ENCODE measurements at regions not wholly inside any gene's neighbourhood (a gene's known extent, or its start where the extent isn't known, plus 50 kb on each side); places are given as distances from the start of the nearest gene placed in this dataset.
"Not testable (repeated sequence)": the region's sequence is repeated elsewhere in the genome, so short reads cannot be mapped to it uniquely, and the experiment has no call there.

- DNase-seq = no peak
Observed at GRCh38 chr22:49721211-49721763, 106.4 kb downstream of the BRD1 start.

GRCh38 chr22:49720279-49720959, 107.3 kb downstream of the BRD1 start:
- no peak for DNase-seq

DNA sequence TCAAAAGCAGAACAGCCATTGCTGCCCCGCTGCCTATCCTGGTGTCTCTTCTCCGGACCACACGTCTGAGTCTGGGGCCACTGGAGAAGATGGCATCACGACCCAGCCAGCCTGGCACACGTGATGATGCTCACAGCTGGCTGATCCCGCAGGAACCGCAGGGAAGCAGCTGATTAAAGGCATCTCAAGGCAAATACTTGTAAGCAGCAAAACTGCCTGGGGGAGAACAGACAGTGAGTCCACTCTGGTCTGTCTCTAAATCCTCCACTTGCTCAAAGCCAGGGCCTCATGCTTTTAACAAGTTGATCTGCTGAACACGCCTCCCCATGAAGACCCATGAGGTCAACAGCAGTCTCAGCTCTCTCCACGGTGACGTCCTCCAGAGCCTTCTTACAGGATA, 108.6 kb downstream of the BRD1 start:
- no peak for DNase-seq

- DNase-seq = no peak
Observed at GRCh38 chr22:49718396-49718795, 109.3 kb downstream of the BRD1 start.

- no peak for DNase-seq
Observed at GRCh38 chr22:49717322-49717919, 110.3 kb downstream of the BRD1 start.

DNA sequence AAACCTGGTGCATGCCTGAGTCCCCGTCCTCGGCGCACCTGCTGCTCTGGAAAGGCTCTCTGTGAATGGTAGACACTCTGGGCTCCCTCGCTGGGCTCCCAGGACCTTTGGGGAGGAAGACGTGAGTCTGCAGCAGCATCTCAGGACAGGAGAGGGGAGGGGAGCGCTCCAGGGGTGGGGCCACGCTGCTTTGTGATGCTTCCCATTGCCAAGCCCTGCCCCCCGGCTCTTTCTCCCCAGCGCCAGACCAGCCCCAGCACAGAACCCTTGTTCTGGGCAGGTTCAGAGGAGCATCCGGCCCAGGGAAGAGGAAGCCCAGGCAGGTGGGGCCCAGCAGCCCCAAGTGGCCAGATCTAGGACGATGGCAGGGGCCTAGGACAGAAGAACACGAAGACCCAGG, 111.2 kb downstream of the BRD1 start:
- no peak for DNase-seq

DNA sequence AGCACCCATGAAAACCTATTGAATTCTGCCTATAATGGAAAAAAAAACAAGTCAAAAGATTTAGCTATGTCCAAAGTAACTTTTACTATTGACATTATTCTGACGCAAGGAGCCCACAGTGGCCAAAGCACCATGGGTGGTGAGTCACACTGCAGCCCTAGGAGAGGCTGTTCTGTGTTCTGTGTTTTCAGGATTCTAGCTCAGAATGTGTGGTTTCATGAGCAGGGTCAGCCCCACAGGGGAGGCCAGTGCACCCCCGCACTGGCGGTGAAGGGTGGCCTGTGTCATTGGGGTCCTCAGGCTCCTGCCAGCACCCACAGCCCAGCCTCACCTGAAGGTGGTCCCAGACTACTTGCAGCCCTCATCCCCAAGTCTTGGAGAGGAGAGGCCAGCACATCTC, 112.2 kb downstream of the BRD1 start:
- DNase-seq = no peak

DNA sequence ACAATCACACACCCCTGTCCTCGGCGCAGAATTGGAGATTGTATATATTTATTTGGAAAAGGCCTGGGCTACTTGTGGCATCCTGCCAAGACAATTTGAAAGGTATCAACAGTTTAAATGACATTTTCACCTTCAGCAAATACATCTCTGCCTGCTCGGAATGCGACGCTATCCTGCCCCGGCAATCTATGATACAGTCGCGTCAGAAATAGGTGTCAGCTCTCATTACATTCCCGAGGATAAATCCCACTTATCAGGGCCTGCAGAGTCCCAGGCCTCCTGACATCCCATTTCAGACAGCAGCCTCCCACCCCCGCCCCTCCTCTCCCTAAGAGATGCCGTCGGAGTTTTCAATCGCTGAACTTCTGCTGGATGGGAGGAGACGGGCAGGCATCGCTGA, 114.7 kb downstream of the BRD1 start:
- DNase-seq = no peak

- DNase-seq = no peak
Observed at GRCh38 chr22:49712195-49712791, 115.4 kb downstream of the BRD1 start.

- no peak for DNase-seq
Observed at GRCh38 chr22:49710746-49711145, 116.9 kb downstream of the BRD1 start.

DNA sequence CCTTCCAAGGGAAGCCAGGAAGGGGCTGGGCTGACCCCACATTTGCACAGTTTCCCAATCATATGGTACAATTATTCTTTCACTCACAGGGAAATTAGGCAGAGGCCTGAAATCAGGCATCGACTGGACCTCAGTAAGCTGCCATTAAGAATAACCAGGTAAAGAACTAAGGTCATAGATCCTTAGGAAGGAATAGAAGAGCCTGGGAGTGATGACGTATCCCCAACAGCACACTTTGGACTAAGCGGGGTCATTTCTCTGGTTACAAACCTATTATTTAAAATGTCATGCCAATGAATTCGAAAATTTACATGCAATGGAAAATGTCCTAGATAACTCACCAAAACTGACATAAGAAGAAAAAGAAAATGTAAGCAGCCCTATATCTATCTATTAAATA, 118.2 kb downstream of the BRD1 start:
- DNase-seq = no peak

GRCh38 chr22:49705972-49706352, 121.7 kb downstream of the BRD1 start:
- DNase-seq = no peak

- no peak for DNase-seq
Observed at GRCh38 chr22:49705216-49705971, 122.3 kb downstream of the BRD1 start.

- no peak for DNase-seq
Observed at GRCh38 chr22:49704345-49705215, 123.1 kb downstream of the BRD1 start.

DNA sequence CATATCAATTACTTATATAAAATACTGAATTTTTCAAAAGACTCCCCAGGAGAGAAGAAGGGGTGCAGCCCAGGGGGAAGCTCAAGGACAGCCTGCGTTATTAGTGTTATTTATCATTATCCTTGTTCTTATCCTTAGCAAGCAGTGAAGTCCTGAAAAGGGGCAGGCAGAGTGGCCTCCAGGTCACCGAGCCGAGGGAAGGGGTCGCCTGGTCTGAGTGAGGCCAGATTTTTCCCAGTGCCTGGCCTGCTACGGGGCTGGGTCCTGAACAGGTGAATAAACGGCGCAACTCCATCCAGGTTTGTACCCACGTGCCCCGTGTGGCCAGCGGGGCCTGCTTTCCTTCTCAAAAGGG, 123.7 kb downstream of the BRD1 start:
- no peak for DNase-seq

GRCh38 chr22:49703505-49703904, 124.2 kb downstream of the BRD1 start:
- DNase-seq = no peak

DNA sequence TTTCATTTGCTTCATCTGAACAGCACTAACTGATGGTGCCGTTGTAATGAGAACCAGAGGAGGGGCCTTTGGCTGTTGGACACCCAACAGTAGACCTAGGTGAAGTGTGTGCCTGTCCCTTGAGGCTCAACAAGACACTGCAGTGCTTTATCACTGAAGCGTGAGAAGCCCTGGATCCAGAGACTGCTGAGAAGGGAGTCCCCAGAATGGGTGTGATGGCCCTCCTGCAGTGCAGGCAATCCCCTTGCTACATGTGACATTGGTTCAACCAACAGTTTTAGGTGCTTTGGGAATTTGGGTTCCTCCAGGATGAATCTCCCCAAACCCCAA, 125.6 kb downstream of the BRD1 start:
- no peak for DNase-seq

GRCh38 chr22:49701380-49702067, 126.1 kb downstream of the BRD1 start:
- no peak for DNase-seq

DNA sequence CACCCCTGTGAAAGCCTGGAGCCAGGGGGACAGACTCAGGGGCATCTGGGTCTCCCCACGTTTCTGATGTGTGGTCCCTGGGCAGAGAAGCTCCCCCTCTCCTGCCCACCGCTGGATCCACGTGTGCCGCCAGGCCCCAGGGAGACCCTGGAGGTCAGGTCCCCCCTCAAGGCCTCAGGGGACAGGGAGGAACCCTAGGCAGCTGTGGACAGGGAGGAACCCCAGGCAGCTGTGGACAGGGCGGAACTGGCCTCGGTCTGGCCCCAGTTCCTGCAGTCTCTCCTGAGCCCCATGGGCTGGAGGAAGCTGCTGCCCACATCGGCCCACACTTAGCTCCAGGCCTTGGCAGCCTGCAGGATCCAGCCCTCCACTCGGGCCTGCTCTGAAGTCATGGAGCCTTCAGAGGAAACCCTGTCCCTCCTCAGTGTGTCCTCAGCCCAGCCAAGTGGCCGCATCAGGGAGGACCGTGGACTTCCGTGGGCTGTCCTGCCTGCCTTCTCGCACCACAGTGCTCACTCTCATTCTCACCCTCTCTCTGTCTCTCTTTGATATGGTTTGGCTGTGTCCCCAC, 127.7 kb downstream of the BRD1 start:
- DNase-seq = no peak

DNA sequence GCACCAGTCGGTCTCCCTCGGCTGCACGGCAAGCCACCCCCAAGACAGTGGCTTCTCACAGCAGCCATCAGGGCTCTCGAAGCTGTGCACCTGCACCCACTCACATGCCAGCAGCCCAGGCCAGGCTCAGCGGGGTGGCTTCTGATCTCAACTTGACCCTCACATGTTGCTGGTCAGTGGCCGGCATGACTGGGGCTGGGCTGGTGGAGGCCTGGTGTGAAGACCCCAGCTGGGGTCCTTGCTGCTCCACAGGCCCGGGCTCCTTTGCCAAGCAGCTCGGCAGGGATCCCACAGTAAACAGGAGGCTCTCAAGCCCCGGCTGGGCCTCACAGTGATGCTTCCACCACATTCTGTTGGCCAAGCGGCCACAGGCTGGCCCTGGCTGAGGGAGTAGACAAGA, 128.2 kb downstream of the BRD1 start:
- no peak for DNase-seq

- DNase-seq = not testable (repeated sequence)
Observed at GRCh38 chr22:49698616-49699015, 129.1 kb downstream of the BRD1 start.

DNA sequence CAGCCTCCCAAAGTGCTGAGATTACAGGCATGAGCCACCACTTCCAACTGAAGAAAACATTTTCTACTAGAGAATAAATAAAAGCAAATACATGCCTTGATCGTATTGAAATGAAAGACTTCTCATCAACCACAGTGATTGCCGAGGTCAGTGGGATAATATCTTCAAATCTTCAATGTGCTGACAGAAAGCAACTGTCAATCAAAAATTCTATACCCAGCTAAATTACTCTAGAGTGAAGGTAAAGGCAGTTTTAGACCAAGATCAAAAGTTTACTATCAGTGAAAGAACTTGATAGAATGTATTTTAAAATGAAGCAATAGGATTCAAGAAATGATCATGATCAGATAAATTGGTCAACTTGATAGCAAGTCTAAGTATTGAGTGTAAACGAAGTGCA, 130.6 kb downstream of the BRD1 start:
- no peak for DNase-seq

Measured in SW 1271 (cell line).